ENCODE measurements at regions not wholly inside any gene's neighbourhood (a gene's known extent, or its start where the extent isn't known, plus 50 kb on each side); places are given as distances from the start of the nearest gene placed in this dataset.

DNA sequence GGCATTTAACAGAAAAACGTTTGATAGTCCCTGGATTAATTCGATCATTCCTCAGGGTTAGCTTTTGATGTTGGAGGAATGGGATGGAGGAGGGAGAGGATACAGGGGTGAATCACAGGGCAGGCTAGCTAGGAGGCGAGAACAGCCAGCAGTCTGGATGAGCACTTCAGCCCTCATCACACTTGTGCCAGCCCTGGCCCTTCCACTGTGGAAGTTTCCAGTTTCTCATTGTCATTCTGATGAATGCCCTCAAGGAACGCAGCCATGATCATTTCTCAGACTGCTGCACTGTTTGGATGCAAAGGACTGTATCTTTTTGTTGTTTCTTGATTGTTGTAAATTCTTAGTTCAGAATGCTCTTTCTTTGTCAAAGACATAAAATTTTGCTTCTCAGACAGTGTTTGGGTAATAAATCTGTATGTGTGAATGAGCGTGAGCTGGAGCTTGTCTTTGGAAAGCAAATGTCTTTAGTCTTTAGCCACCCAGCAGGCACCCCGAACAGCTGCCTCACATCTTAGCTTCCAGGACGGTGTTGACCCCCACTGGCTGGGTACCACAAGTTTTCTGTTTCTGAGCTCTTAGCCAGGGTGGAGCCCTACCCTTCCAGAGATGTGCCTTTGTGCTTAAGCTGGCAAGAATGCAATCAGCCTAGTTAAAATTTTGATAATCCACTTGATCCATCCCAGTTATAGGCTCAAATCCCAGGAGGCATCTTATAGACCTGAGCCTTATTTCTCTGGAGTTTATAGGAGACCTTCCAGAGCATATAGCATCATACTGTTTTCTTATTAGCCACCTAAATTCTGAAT lies 121.1 kb downstream of the PDCD6IP start:
- TF ChIP-seq POLR2A (IDR thresholded peaks at IDR 0.05; ENCODE audit: low read length) = no peak
- no peak for TF ChIP-seq GATA1 (IDR thresholded peaks at IDR 0.05; ENCODE audit: low read depth, low read length)
- no peak for DNase-seq

DNA sequence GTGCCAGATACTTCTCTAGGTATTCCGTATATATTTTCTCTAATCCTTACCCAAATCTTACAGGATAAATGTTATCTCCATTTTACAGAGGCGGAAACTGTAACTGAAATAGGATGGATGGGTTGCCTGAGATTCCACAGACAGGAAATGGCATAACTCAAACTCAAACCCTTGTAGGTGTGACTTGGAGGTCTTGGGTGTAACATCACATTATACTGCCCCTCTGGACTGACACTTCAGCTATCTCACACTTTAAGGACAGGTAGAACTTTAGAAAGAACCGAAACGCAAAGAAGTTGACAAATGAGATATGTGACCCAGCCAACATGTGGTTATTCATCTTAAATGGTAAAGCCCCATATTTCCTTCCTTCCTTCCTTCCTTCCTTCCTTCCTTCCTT lies 122.1 kb downstream of the PDCD6IP start:
- DNase-seq = no peak
- TF ChIP-seq POLR2A (IDR thresholded peaks at IDR 0.05; ENCODE audit: low read length) = no peak
- TF ChIP-seq GATA1 (IDR thresholded peaks at IDR 0.05; ENCODE audit: low read depth, low read length) = no peak

DNA sequence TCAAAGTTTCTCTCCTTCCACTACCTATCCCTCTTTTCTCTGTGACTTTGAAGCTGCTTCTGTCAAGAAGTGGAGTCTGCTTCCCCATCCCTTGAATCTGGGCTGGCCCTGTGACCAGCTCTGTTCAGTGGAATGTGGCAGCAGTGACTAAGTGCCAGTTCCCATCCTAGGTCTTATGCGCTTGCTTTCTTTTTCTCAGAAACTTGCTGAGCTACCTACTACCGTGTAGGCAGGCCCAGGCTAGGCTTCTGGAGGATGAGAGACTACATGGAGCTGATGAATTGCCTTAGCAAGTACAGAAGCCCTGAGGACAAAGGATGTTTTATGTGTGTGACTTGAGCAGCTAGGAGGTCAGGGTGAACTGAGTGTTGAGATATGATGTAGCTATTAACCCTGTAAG lies 123.2 kb downstream of the PDCD6IP start:
- DNase-seq = no peak
- no peak for TF ChIP-seq GATA1 (IDR thresholded peaks at IDR 0.05; ENCODE audit: low read depth, low read length)
- TF ChIP-seq POLR2A (IDR thresholded peaks at IDR 0.05; ENCODE audit: low read length) = no peak

DNA sequence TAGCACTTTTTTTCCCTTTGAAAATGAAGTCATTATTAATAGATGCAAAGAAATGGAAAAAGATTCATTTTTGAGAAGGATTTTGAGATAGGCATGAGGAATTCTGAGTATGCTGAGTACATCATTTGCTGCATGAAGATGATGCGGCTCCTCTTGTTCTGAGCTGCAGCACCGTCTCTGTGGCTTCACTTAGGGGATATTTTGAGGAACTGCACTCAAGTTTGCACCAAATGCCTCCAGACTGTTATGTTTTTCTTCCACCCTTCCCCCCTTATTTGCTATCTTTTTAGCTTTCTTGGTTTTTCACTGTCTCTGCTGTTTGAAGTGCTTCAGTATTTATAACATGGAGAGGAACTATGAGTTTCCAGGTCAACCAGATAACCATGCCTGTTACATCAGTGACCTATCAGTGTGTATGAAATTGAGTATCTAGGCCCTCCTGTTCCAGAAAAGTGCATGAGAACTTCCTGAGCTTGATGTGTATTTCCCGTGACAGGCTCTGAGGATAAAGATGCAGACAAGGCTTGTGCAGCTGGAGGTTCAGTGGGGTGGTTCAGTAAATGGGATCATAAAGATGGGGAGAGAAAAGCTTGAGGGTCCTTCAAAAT lies 128.7 kb downstream of the PDCD6IP start:
- TF ChIP-seq GATA1 (IDR thresholded peaks at IDR 0.05; ENCODE audit: low read depth, low read length) (no peak), POLR2A (IDR thresholded peaks at IDR 0.05; ENCODE audit: low read length) (no peak)
- DNase-seq = no peak

DNA sequence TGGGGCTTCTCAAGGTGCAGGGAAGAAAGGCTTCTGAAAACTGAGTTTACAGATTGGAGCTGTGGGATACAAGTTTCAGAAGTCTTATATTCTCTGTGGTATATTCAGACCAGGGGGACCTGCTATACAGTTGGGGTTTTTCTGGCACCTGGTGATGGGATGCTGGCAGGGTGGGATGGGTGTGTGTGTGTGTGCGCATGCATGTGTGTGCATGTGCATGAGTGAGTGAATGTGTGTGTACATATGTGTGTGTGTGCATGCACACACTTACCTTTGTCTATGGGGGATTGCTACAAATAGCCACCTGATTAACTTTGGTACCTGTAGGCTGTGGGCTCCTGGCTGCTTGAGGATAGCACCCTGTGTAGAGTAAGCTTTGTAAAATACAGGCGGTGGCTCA lies 131.4 kb downstream of the PDCD6IP start:
- TF ChIP-seq GATA1 (IDR thresholded peaks at IDR 0.05; ENCODE audit: low read depth, low read length) = no peak
- DNase-seq = no peak

DNA sequence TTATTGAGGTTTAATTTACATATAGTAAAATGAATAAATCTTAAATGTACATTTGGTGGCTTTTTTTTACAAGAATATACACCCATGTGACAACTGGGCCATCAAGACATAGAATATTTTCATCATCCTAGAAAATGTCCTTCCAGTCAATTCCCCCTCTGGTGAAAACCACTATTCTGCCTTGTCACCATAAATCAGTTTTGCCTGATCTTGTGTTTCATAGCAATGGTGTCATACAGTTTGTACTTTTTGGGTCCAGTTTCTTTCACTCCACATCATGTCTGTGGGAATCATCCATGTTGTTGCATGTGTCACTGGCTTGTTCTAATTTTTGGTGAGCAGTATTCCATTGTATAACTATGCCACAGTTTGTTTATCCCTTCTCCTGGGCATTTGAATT lies 133.1 kb downstream of the PDCD6IP start:
- DNase-seq = no peak
- TF ChIP-seq POLR2A (IDR thresholded peaks at IDR 0.05; ENCODE audit: low read length) (no peak), GATA1 (IDR thresholded peaks at IDR 0.05; ENCODE audit: low read depth, low read length) (no peak)

DNA sequence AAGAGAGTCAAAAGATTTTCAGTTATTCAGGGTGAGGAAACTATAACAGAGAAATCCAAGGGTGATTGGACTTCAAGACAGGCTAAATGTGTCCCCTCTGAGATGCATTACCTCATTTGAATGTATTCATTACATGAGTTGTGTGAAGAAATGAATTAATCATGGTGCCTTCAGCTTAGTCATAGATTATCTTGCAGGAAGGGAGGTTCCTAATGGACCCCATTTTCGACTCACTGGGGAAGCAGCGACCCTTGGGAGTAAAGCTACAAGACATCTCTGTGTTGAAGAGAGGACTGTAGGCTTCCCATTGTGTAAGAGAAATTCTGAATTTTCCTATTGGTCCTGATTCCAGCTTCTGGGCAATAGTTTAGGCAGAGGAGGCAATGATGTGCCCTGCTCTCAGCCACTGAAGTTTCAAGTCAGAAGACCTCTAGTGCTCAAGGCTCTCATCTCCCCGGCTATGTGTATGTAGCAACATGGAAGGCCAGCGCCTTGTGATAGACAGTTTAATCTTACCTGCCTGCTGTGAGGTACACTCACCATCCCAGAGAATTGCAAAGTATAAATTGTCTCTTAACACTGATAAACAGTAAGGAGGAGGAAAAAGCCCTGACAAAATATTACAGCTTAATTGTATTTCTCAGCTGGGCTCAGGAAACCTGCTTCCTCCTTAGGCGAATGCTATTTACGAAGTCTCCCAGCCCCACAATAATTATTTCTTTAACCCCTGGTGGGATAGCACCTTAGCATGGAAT lies 133.8 kb downstream of the PDCD6IP start:
- no peak for DNase-seq
- TF ChIP-seq POLR2A (IDR thresholded peaks at IDR 0.05; ENCODE audit: low read length) (no peak), GATA1 (IDR thresholded peaks at IDR 0.05; ENCODE audit: low read depth, low read length) (no peak)

DNA sequence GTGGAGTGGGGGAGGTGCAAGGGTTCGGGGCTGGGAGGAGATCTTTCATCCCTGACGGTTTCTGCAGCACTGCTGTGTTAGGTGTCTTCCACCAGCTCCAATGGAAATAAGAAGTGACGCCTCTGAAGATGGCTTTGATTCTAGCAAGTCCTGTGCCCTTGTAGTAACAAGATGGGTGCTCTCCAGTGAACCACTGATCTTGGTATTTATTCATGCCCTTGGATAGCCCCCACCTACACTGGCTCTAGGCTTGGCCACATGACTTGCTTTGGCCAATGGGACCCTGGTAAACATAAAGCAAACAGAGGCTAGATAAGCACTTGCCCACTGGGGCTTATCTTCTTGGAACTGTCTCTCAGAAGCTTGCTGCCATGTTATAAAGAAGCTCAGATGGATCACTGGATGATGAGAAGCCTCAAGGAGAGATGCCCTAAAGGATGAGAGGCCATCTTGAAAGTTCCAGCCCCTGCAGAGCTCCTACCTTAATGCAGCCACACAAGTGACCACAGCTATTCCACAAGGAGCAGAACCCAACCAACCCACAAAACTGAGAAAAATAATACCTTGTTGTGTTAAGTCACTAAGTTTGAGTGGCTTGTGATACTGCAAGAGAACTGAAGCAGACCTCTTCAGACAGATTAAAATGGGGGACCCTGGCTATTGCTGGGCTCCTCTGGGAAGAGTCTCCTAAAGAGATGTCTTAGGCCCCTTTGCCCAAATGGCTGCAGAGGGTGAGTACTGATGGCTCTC lies 137.9 kb downstream of the PDCD6IP start:
- DNase-seq = peak; percentile 16 to 58
- no peak for TF ChIP-seq POLR2A (IDR thresholded peaks at IDR 0.05; ENCODE audit: low read length)
- no peak for TF ChIP-seq GATA1 (IDR thresholded peaks at IDR 0.05; ENCODE audit: low read depth, low read length)

DNA sequence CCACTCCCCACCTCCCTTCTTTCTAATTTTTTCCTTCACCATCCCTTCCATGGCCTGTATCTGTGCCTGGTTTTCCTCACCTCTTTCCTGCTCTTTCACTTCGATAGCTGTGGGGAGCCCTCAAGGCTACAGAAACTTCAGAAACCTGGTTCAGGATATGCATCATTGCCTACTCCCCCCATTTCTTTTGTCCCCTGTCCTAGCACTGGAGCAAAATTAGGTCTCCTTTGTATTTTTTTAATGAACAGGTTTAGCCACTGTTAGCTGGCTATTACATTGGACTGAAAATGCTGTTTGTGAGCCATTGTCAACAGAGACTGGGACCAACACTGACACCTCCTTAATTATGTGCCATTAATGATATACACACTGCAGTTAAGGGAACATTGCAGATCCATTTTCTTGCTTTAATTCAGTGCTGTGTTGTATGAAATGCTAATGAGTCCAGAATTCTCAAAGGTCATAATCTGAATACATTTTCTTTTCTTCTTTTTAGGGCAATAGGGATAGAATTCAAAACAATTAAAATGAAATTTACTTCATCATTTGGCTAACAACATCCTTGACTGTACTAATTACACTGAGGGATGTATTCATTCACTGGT lies 138.6 kb downstream of the PDCD6IP start:
- TF ChIP-seq GATA1 (IDR thresholded peaks at IDR 0.05; ENCODE audit: low read depth, low read length) (no peak), POLR2A (IDR thresholded peaks at IDR 0.05; ENCODE audit: low read length) (no peak)
- DNase-seq = no peak

DNA sequence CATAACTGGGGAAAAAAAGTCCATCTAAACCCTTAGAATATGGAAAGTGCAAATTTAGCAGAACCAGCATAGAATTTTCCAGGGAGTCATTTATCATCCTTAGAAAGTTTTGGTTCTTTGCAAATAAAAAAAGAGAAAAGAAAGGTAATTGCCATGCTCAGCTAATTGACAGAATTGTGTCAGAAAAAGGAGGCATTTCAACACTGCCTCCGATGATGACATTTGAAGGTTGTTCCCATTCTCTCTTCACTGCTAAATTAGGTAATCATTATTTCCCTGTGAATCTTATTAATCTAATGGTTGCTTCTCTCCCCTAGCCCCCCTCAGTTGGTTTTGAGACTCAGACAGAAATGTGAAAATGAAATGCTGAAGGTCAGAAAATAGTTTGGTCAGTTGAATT lies 139.2 kb downstream of the PDCD6IP start:
- no peak for DNase-seq
- TF ChIP-seq POLR2A (IDR thresholded peaks at IDR 0.05; ENCODE audit: low read length) = no peak
- no peak for TF ChIP-seq GATA1 (IDR thresholded peaks at IDR 0.05; ENCODE audit: low read depth, low read length)

DNA sequence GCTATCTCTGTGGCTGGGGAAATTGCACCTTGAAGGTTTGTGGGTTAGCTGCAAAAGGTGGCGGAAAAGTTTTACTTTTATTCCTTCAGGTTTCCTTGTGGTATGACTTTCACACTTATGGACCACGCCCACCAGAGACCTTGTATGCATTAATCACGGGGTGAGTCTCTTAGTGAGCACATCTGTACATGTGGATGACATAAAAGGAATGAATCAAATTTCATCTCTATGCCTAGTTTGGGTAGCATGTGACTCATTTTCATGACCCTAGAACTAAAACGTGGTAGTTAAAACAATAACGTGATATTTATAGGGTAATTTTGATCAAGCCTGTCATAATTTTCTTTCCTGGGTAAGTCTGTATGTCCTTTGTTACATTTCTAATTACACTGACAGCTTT lies 141.7 kb downstream of the PDCD6IP start:
- TF ChIP-seq POLR2A (IDR thresholded peaks at IDR 0.05; ENCODE audit: low read length) (no peak), GATA1 (IDR thresholded peaks at IDR 0.05; ENCODE audit: low read depth, low read length) (no peak)
- no peak for DNase-seq

DNA sequence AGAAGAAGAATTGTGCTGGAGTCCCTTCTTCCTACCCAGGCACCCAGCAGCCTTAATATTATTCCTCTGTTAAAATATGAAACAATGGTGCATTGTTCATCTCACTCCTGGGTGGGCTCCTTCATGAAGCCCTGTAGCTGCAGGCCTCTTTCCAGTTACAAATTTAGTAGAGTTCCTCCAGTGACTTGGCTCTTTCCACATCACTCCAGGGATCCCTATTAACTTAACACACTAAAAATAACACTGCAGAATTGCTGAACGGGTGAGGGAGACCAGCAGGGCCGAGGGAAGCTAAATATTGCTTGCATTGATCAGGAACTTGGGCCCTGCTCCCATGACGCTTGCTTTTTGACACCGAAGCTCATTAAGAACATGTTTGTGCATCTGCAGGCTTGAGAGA lies 142.3 kb downstream of the PDCD6IP start:
- DNase-seq = no peak
- no peak for TF ChIP-seq GATA1 (IDR thresholded peaks at IDR 0.05; ENCODE audit: low read depth, low read length)
- TF ChIP-seq POLR2A (IDR thresholded peaks at IDR 0.05; ENCODE audit: low read length) = no peak

DNA sequence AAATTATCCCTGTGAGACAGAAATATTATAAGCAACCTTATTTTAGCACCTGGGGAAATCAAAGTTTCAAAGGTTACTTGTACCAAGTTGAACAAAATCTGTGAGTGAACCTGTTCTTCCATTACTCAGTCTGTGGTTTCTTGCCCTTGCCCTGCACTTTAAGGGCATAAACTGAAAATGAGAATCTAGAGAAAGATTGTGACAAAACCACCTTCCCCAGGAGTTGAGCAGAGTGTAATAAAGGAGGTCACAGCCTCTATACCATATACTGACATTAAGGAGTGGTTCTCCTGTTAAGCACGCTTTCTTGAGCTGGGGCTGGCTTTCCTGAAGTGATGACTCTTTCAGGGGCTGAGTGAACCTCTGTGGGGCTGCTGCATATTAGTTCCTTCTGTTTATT lies 143.4 kb downstream of the PDCD6IP start:
- TF ChIP-seq GATA1 (IDR thresholded peaks at IDR 0.05; ENCODE audit: low read depth, low read length) = no peak
- TF ChIP-seq POLR2A (IDR thresholded peaks at IDR 0.05; ENCODE audit: low read length) = no peak
- no peak for DNase-seq
